ENCODE measurements at regions not wholly inside any gene's neighbourhood (a gene's known extent, or its start where the extent isn't known, plus 50 kb on each side); places are given as distances from the start of the nearest gene placed in this dataset.

DNA sequence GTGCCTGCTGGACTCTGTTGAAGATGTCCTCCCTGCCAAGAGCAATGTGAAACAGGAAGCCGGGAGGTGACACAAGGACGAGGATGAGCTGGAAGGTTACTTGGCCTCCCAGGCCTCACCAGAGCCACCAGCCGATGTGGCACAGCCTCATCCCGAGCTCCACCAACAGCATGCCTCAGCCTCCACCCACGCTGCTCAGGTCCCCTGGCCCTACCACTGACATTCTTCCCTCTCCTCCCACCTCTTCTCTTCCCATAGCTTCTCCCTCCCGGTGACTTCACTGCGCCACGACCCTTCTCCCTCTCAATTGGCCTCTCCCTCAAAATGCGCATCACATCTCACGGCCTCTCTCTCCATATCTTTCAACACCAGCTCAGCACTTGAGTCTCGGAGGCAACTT, 249.9 kb downstream of the SKAP2 start:
- TF ChIP-seq, protein P1, sequence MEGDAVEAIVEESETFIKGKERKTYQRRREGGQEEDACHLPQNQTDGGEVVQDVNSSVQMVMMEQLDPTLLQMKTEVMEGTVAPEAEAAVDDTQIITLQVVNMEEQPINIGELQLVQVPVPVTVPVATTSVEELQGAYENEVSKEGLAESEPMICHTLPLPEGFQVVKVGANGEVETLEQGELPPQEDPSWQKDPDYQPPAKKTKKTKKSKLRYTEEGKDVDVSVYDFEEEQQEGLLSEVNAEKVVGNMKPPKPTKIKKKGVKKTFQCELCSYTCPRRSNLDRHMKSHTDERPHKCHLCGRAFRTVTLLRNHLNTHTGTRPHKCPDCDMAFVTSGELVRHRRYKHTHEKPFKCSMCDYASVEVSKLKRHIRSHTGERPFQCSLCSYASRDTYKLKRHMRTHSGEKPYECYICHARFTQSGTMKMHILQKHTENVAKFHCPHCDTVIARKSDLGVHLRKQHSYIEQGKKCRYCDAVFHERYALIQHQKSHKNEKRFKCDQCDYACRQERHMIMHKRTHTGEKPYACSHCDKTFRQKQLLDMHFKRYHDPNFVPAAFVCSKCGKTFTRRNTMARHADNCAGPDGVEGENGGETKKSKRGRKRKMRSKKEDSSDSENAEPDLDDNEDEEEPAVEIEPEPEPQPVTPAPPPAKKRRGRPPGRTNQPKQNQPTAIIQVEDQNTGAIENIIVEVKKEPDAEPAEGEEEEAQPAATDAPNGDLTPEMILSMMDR (IDR thresholded peaks at IDR 0.05; ENCODE audit: insufficient read depth, low read depth, low read length, missing control alignments): no peak
- H3K4me3 ChIP-seq (ENCODE audit: low read length): no peak overlapping the region
- DNase-seq (ENCODE audit: low read depth): no peak

DNA sequence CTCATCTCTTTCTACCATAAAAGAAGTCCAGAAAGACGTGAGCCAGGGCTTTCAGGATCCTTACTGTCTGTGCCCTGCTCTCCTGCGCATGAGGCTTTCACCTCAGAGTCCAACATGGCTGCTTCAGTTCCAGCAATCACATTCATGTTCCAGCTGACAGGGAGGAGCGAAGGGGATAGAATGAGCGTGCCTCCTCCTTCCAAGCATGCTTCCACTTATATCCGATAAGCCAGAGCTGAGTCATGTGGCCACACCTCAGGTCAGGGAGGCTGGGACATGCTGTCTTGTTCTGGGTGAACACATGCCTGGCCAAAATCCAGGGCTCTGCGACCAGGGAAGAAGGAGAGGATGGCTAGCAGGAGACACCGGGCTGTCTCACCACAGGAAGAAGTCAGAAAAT, 248.2 kb downstream of the SKAP2 start:
- TF ChIP-seq, protein P1 (IDR thresholded peaks at IDR 0.05; ENCODE audit: insufficient read depth, low read depth, low read length, missing control alignments): no peak

DNA sequence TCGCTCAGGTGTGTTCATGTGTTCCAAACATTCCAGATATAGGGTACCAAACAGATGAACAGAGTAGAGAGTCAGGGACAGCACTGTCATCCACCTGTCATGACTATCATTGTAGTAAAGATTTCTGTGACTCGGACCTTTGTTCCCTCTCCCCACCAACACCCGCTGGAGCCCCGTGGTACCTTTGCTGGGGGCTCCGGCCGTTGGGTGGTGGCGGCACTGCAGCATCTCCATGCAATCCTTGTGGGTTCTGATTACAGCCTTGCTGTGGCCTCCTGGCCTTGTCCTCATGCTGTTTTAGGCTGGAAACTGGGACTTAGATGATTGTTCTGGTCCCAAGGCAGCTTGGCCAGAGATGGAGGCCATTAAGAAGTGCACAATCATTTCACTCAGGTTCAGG, 247.3 kb downstream of the SKAP2 start:
- H3K4me3 ChIP-seq (ENCODE audit: low read length): no peak overlapping the region
- DNase-seq (ENCODE audit: low read depth): no peak
- TF ChIP-seq, protein P1 (IDR thresholded peaks at IDR 0.05; ENCODE audit: insufficient read depth, low read depth, low read length, missing control alignments): no peak

More for the DNA sequence above, 248.2 kb downstream of the SKAP2 start:
- no peak overlapping the region for H3K4me3 ChIP-seq (ENCODE audit: low read length)
- peak; percentile 26 for DNase-seq (ENCODE audit: low read depth)

Measured in epithelial cell of esophagus (primary cell).